H9 (cell line): ENCODE measurements at regions not wholly inside any gene's neighbourhood (a gene's known extent, or its start where the extent isn't known, plus 50 kb on each side); places are given as distances from the start of the nearest gene placed in this dataset.
A peak's percentile ranks its signal among the peaks of the same experiment; 100 is the strongest.

Experiments used
- DNase-seq: peaks from one replicate; pipeline ENCODE4 v3.0.0-alpha.2; 2017
- H2AFZ ChIP-seq: one replicate; pipeline ENCODE4 v1.6.1; 2013; ENCODE audit warnings: mild to moderate bottlenecking, low read length, control low read depth, moderate library complexity
- H2AK5ac ChIP-seq: 2 replicates; pipeline ENCODE4 v1.6.1; 2013; ENCODE audit warnings: low read length, control low read depth, mixed read lengths; ENCODE audit not compliant: insufficient read length
- H2BK120ac ChIP-seq: one replicate; pipeline ENCODE4 v1.6.1; 2013; ENCODE audit warnings: low read depth, mild to moderate bottlenecking, low read length, control low read depth, inconsistent platforms; ENCODE audit not compliant: poor library complexity, severe bottlenecking
- H2BK12ac ChIP-seq: 2 replicates; pipeline ENCODE4 v1.6.1; 2013; ENCODE audit warnings: low read length, control low read depth, mixed read lengths, low read depth; ENCODE audit not compliant: insufficient read length
- H2BK15ac ChIP-seq: 2 replicates; pipeline ENCODE4 v1.6.1; 2013; ENCODE audit warnings: low read depth, low read length, control low read depth
- H2BK20ac ChIP-seq: one replicate; pipeline ENCODE4 v1.6.1; 2013; ENCODE audit warnings: low read depth, mild to moderate bottlenecking, low read length, control low read depth, inconsistent platforms; ENCODE audit not compliant: poor library complexity, severe bottlenecking
- H2BK5ac ChIP-seq: 2 replicates; pipeline ENCODE4 v1.6.1; 2013; ENCODE audit warnings: low read length, control low read depth, mixed read lengths; ENCODE audit not compliant: insufficient read length
- H3K14ac ChIP-seq: 2 replicates; pipeline ENCODE4 v1.6.1; 2013; ENCODE audit warnings: low read length, control low read depth; ENCODE audit not compliant: insufficient read depth
- H3K18ac ChIP-seq: 2 replicates; pipeline ENCODE4 v1.6.1; 2013; ENCODE audit warnings: low read depth, mild to moderate bottlenecking, mixed read lengths, low read length, control low read depth; ENCODE audit not compliant: insufficient read length
- H3K23ac ChIP-seq: 2 replicates; pipeline ENCODE4 v1.6.1; 2013; ENCODE audit warnings: low read length, control low read depth, mixed read lengths, low read depth; ENCODE audit not compliant: insufficient read length
- H3K23me2 ChIP-seq: 2 replicates; pipeline ENCODE4 v1.6.1; 2013; ENCODE audit warnings: low read depth, mild to moderate bottlenecking, mixed read lengths, low read length, control low read depth; ENCODE audit not compliant: insufficient read length, poor library complexity, severe bottlenecking
- H3K27ac ChIP-seq: 2 replicates; pipeline ENCODE4 v1.5.1; 2013; ENCODE audit warnings: low read length, control low read depth, mixed read lengths, low read depth; ENCODE audit not compliant: insufficient read length
- H3K27me3 ChIP-seq: 2 replicates; pipeline ENCODE4 v1.6.1; 2013; ENCODE audit warnings: low read length, control low read depth, inconsistent platforms; ENCODE audit not compliant: insufficient read depth
- H3K4ac ChIP-seq: 2 replicates; pipeline ENCODE4 v1.6.1; 2013; ENCODE audit warnings: low read depth, mild to moderate bottlenecking, control low read depth, inconsistent platforms, low read length, moderate library complexity
- H3K4me1 ChIP-seq: 2 replicates; pipeline ENCODE4 v1.6.1; 2013; ENCODE audit warnings: low read length, control low read depth, inconsistent platforms; ENCODE audit not compliant: insufficient read depth
- H3K4me2 ChIP-seq: 2 replicates; pipeline ENCODE4 v1.6.1; 2013; ENCODE audit warnings: low read length, control low read depth, mixed read lengths; ENCODE audit not compliant: insufficient read length, insufficient read depth
- H3K56ac ChIP-seq: 2 replicates; pipeline ENCODE4 v1.6.1; 2013; ENCODE audit warnings: low read depth, mild to moderate bottlenecking, mixed read lengths, low read length, control low read depth; ENCODE audit not compliant: insufficient read length
- H3K79me1 ChIP-seq: 2 replicates; pipeline ENCODE4 v1.6.1; 2013; ENCODE audit warnings: low read depth, mild to moderate bottlenecking, moderate library complexity, low read length, control low read depth, inconsistent platforms; ENCODE audit not compliant: insufficient read depth, poor library complexity, severe bottlenecking
- H3K79me2 ChIP-seq: 2 replicates; pipeline ENCODE4 v1.6.1; 2013; ENCODE audit warnings: low read length, control low read depth, inconsistent platforms; ENCODE audit not compliant: insufficient read depth
- H3K9ac ChIP-seq: 2 replicates; pipeline ENCODE4 v1.6.1; 2013; ENCODE audit warnings: low read length, control low read depth, mixed read lengths; ENCODE audit not compliant: insufficient read length; ENCODE audit errors: extremely low read depth
- H3K9me3 ChIP-seq: one replicate; pipeline ENCODE4 v1.6.1; 2013; ENCODE audit warnings: low read depth, low read length, inconsistent platforms; ENCODE audit not compliant: control insufficient read depth
- H3T11ph ChIP-seq: one replicate; pipeline ENCODE4 v1.6.1; 2013; ENCODE audit warnings: mild to moderate bottlenecking, low read length, control low read depth, inconsistent platforms
- H4K20me1 ChIP-seq: one replicate; pipeline ENCODE4 v1.6.1; 2013; ENCODE audit not compliant: control insufficient read depth, insufficient read length, insufficient read depth
- H4K5ac ChIP-seq: 2 replicates; pipeline ENCODE4 v1.6.1; 2013; ENCODE audit warnings: low read depth, mild to moderate bottlenecking, mixed read lengths, low read length, control low read depth; ENCODE audit not compliant: insufficient read length
- H4K8ac ChIP-seq: replicated peaks from 2 replicates; pipeline ENCODE4 v1.6.1; 2013; ENCODE audit warnings: low read length, control low read depth, mixed read lengths, low read depth; ENCODE audit not compliant: insufficient read length
- H4K91ac ChIP-seq: 2 replicates; pipeline ENCODE4 v1.6.1; 2013; ENCODE audit warnings: low read depth, mild to moderate bottlenecking, moderate library complexity, mixed read lengths, low read length, control low read depth; ENCODE audit not compliant: insufficient read length
- H3K27ac Mint-ChIP-seq, 3 experiments: 2 replicates in 2 of 3; 3 replicates in 1 of 3; pipeline ENCODE4 v1.8.0; 2020 to 2021; ENCODE audit warnings: mixed read lengths in 3 of 3, mild to moderate bottlenecking in 1 of 3, moderate library complexity in 1 of 3
- H3K27me3 Mint-ChIP-seq: 2 replicates; pipeline ENCODE4 v1.8.0; 2021; ENCODE audit warnings: low read depth, mild to moderate bottlenecking, moderate library complexity, mixed read lengths
- H3K36me3 Mint-ChIP-seq, 3 experiments: 2 replicates in 2 of 3; 3 replicates in 1 of 3; pipeline ENCODE4 v1.8.0; 2020 to 2021; ENCODE audit warnings: low read depth in 3 of 3, mixed read lengths in 3 of 3; ENCODE audit not compliant: insufficient read depth in 1 of 3
- H3K4me1 Mint-ChIP-seq, 2 experiments: 2 replicates each; pipeline ENCODE4 v1.8.0; 2020; ENCODE audit warnings: mixed read lengths in 2 of 2
- H3K4me3 Mint-ChIP-seq, 2 experiments: 2 replicates in 1 of 2; 3 replicates in 1 of 2; pipeline ENCODE4 v1.8.0; 2020 to 2021; ENCODE audit warnings: mild to moderate bottlenecking in 2 of 2, mixed read lengths in 2 of 2, moderate library complexity in 1 of 2
- H3K9me3 Mint-ChIP-seq, 2 experiments: 2 replicates in 1 of 2; 3 replicates in 1 of 2; pipeline ENCODE4 v1.8.0; 2020; ENCODE audit warnings: mild to moderate bottlenecking in 2 of 2, mixed read lengths in 2 of 2, moderate library complexity in 1 of 2
- WGBS: extraction: QIAGEN DNeasy Blood & Tissue Kit; methylation state at CpG from one replicate; pipeline ENCODE4 v1.1.7; 2013; ENCODE audit warnings: missing lambda C conversion rate, low lambda C conversion rate, mixed read lengths; ENCODE audit not compliant: insufficient read length; ENCODE audit errors: extremely low coverage; 5-methylcytosine and 5-hydroxymethylcytosine counted together
- TF ChIP-seq, protein P1 (sequence below): fragments of 200-600 bp; sonication (generic); conservative IDR thresholded peaks from 3 replicates; pipeline ENCODE4 v1.8.0; 2021; ENCODE audit warnings: antibody characterized with exemption, mild to moderate bottlenecking

- H3K56ac ChIP-seq: no peak overlapping the region
- no peak overlapping the region for H4K5ac ChIP-seq
- no peak overlapping the region for H2AK5ac ChIP-seq
- no peak for DNase-seq
- no peak overlapping the region for H3K27ac ChIP-seq
- Mint-ChIP-seq H3K27ac (peak overlapping the region in 2 of 3 experiments; percentile 50 to 63; a peak in 4 of 7 replicates), H3K9me3 (peaks cover 2 to 3% of the 10 kb centered on the region in 2 experiments; a peak in 4 of 5 replicates), H3K4me3 (no peak overlapping the region), H3K4me1 (peaks cover 27% of the 10 kb centered on the region in 2 experiments), H3K27me3 (no peaks in the 10 kb centered on the region), H3K36me3 (peaks cover 2 to 4% (median 3%) of the 10 kb centered on the region in 3 experiments; a peak in 5 of 7 replicates)
- no peak overlapping the region for H3K23ac ChIP-seq
- no peaks in the 10 kb centered on the region for H3K79me2 ChIP-seq
- H4K20me1 ChIP-seq: no peaks in the 10 kb centered on the region
- no peak overlapping the region for H3K9ac ChIP-seq
- H3K79me1 ChIP-seq: no peaks in the 10 kb centered on the region
- H2BK5ac ChIP-seq: no peak overlapping the region
- H2BK20ac ChIP-seq: no peak overlapping the region
- H3K23me2 ChIP-seq: no peaks in the 10 kb centered on the region
- H3K14ac ChIP-seq: no peak overlapping the region
- TF ChIP-seq, protein P1, sequence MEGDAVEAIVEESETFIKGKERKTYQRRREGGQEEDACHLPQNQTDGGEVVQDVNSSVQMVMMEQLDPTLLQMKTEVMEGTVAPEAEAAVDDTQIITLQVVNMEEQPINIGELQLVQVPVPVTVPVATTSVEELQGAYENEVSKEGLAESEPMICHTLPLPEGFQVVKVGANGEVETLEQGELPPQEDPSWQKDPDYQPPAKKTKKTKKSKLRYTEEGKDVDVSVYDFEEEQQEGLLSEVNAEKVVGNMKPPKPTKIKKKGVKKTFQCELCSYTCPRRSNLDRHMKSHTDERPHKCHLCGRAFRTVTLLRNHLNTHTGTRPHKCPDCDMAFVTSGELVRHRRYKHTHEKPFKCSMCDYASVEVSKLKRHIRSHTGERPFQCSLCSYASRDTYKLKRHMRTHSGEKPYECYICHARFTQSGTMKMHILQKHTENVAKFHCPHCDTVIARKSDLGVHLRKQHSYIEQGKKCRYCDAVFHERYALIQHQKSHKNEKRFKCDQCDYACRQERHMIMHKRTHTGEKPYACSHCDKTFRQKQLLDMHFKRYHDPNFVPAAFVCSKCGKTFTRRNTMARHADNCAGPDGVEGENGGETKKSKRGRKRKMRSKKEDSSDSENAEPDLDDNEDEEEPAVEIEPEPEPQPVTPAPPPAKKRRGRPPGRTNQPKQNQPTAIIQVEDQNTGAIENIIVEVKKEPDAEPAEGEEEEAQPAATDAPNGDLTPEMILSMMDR: no peak
- no peak overlapping the region for H3T11ph ChIP-seq
- H3K4me1 ChIP-seq: peaks cover 4% of the 10 kb centered on the region; the same call in 1 of the 2 replicates
- H4K8ac ChIP-seq: no peak overlapping the region
- WGBS: no CpG with 5 or more reads among the region's 3 CpGs
- H3K4ac ChIP-seq: no peak overlapping the region
- H3K18ac ChIP-seq: no peak overlapping the region
- H2AFZ ChIP-seq: no peak overlapping the region
- H4K91ac ChIP-seq: no peak overlapping the region
- no peaks in the 10 kb centered on the region for H3K9me3 ChIP-seq
- H2BK15ac ChIP-seq: no peak overlapping the region
- H3K27me3 ChIP-seq: no peaks in the 10 kb centered on the region
- no peak overlapping the region for H2BK120ac ChIP-seq
- H2BK12ac ChIP-seq: no peak overlapping the region
- no peak overlapping the region for H3K4me2 ChIP-seq
These were observed 1330.1 kb upstream of the SPRY2 start for GRCh38 chr13:81671064-81671463.
